ENCODE measurements at regions not wholly inside any gene's neighbourhood (a gene's known extent, or its start where the extent isn't known, plus 50 kb on each side); places are given as distances from the start of the nearest gene placed in this dataset.

GRCh38 chr12:115374480-115375185 is 690.7 kb upstream of the TBX3 start:
- POLR2A ChIA-PET: no interaction called here
- CTCF ChIA-PET: no interaction called here
- no peaks in the 10 kb centered on the region for H3K36me3 ChIP-seq (ENCODE audit: control insufficient read depth in 2 of 2, extremely low read depth in 1 of 2, insufficient read depth in 2 of 2, low read length in 2 of 2)
- H4K20me1 ChIP-seq (replicated peaks; ENCODE audit: control insufficient read depth, extremely low read depth, insufficient read depth, low read length): no peaks in the 10 kb centered on the region
- no peaks in the 10 kb centered on the region for H3K4me1 ChIP-seq (ENCODE audit: control insufficient read depth, extremely low read depth, insufficient read depth, low read length)
- FAIRE-seq: no peak
- H3K9me1 ChIP-seq (replicated peaks; ENCODE audit: control insufficient read depth, extremely low read depth, insufficient read depth, low read length): no peaks in the 10 kb centered on the region
- no TSS peak for BruUV-seq (replicated peaks)
- no peak overlapping the region for H3K4me3 ChIP-seq (replicated peaks in 1 of 3; ENCODE audit: insufficient read depth in 1 of 3, low read depth in 1 of 3, low read length in 3 of 3)
- H3K4me2 ChIP-seq (ENCODE audit: insufficient read depth, low read length): no peak overlapping the region
- H3K9ac ChIP-seq (replicated peaks; ENCODE audit: extremely low read depth, insufficient read depth, low read length): no peak overlapping the region
- H2AFZ ChIP-seq (ENCODE audit: low read depth, low read length): no peak overlapping the region
- dilution Hi-C loops (cut with MboI; ENCODE audit: extremely low pct_ligation_motif_present, low sequenced_read_pairs) (no loop called here), intact Hi-C loops (cut with micrococcal nuclease) (no loop called here)
- H3K79me2 ChIP-seq (ENCODE audit: control insufficient read depth, insufficient read depth, low read length): no peaks in the 10 kb centered on the region
- H3K27ac ChIP-seq (ENCODE audit: insufficient read depth, low read depth, low read length): no peak overlapping the region
- DNase-seq (ENCODE audit: low read depth, low spot score): no peak
- no peaks in the 10 kb centered on the region for H3K9me3 ChIP-seq (replicated peaks; ENCODE audit: control insufficient read depth, insufficient read depth, low read length)
- TF ChIP-seq GATA2 (IDR thresholded peaks at IDR 0.05; ENCODE audit: insufficient read depth, insufficient read length, low read depth, low read length): no peak
- TF ChIP-seq CTCF (IDR thresholded peaks at IDR 0.05; ENCODE audit: extremely low read depth in 1 of 2, insufficient read depth in 1 of 2, low read depth in 1 of 2, low read length in 2 of 2): no peak
- no peak for TF ChIP-seq POLR2A (IDR thresholded peaks at IDR 0.05; ENCODE audit: low read depth, low read length)
- TF ChIP-seq JUN (IDR thresholded peaks at IDR 0.05; ENCODE audit: borderline replicate concordance, insufficient read depth, insufficient read length, low read depth): no peak
- TF ChIP-seq MAX (IDR thresholded peaks at IDR 0.05; ENCODE audit: insufficient read depth, insufficient read length): no peak
- no peak for TF ChIP-seq MYC (IDR thresholded peaks at IDR 0.05; ENCODE audit: low read depth, low read length)
- no peak for TF ChIP-seq FOS (IDR thresholded peaks at IDR 0.05; ENCODE audit: borderline replicate concordance, insufficient read depth, low read length)
- no peak for TF ChIP-seq POLR2AphosphoS5 (IDR thresholded peaks at IDR 0.05; ENCODE audit: insufficient read depth, low read depth, low read length)
- TF ChIP-seq EZH2 (IDR thresholded peaks at IDR 0.05; ENCODE audit: borderline replicate concordance, low read depth, low read length, severe bottlenecking): no peak
- no peaks in the 10 kb centered on the region for H3K27me3 ChIP-seq (ENCODE audit: control insufficient read depth in 2 of 2, insufficient read depth in 2 of 2, low read length in 2 of 2)

Data from endothelial cell of umbilical vein (primary cell).